Loucy (cell line): ENCODE measurements at regions not wholly inside any gene's neighbourhood (a gene's known extent, or its start where the extent isn't known, plus 50 kb on each side); places are given as distances from the start of the nearest gene placed in this dataset.

Experiments
- CTCF ChIP-seq: fragments of 200-600 bp; sonication (generic); conservative IDR thresholded peaks from 2 replicates; pipeline ENCODE4 v1.5.1; 2014; ENCODE audit warnings: mild to moderate bottlenecking, antibody characterized with exemption, low read length
- EZH2phosphoT487 ChIP-seq: fragments of 200-600 bp; IDR thresholded peaks from 2 replicates; pipeline ENCODE4 v1.6.1; 2018; ENCODE audit warnings: antibody characterized with exemption, mild to moderate bottlenecking, moderate library complexity, borderline replicate concordance

DNA sequence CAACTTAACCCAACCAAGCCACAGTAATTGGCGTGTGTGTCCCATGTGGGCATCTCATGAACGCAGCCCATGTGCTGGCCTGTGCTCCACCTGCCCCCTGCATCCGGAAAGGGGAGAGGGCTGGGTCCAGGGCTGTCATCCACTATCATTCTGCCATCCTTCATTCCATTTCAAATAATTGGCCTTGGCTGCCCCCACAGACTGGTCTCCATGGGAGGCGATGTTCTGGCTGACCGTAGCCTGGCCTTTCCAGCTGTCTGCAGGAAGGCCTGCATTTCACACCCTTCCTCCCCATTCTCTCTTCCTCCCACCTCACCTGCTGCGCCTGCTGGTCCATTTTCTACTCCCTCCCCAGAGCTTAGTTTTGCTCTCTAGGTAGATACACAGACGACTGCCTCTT lies 442.8 kb downstream of the COG6 start:
- no peak for TF ChIP-seq CTCF
- TF ChIP-seq EZH2phosphoT487, result no peak
